GM10248 (cell line): ENCODE measurements at regions not wholly inside any gene's neighbourhood (a gene's known extent, or its start where the extent isn't known, plus 50 kb on each side); places are given as distances from the start of the nearest gene placed in this dataset.

Experiments
- CTCF ChIA-PET: fragments of 300-600 bp; sonication (Branson Sonifier 250); formaldehyde crosslinking; extraction: SDS; loops from one replicate; lab custom pipeline; 2021; ENCODE audit warnings: antibody characterized with exemption; lab: Yijun Ruan, JAX
- POLR2A ChIA-PET: fragments of 350-650 bp; sonication (Branson Sonifier 250); formaldehyde crosslinking; extraction: SDS; loops from one replicate; lab custom pipeline; 2020; ENCODE audit warnings: antibody characterized with exemption; lab: Yijun Ruan, JAX
- DNase-seq: peaks from one replicate; pipeline ENCODE4 v3.0.0; 2012; ENCODE audit errors: extremely low spot score
- TF ChIP-seq, protein P1 (sequence below): IDR thresholded peaks from 2 replicates; pipeline ENCODE4 v1.5.1; 2012; ENCODE audit warnings: mild to moderate bottlenecking, low read depth; ENCODE audit errors: extremely low read depth, missing control alignments, control extremely low read depth

DNA sequence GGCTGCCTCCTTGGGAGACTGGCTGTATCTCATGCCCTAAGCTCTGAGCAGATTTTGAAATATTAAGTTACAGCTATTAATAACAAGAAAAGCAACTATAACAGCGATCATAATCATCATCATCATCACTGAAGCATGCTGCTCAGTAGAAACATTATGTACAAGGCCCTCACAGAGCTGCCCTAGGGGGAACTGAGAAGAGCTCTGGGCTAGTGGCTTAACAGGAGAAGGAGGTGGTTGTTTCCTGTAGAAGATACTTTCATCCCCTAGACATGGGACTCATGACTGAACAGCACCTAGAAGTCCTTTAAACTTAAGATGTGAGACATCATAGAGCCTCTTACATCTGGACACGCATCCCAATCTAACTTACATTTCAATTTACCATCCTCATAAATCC is 332.8 kb upstream of the PLET1 start:
- ChIA-PET CTCF (interaction anchor here (1.0 to 2.4 kb wide), 5 partner anchors 11 to 696 kb away, joined by 3 to 16 read pairs (median 4); no protein-coding TSS in a partner anchor), POLR2A (no interaction called here)
- no peak for DNase-seq
- TF ChIP-seq, protein P1, sequence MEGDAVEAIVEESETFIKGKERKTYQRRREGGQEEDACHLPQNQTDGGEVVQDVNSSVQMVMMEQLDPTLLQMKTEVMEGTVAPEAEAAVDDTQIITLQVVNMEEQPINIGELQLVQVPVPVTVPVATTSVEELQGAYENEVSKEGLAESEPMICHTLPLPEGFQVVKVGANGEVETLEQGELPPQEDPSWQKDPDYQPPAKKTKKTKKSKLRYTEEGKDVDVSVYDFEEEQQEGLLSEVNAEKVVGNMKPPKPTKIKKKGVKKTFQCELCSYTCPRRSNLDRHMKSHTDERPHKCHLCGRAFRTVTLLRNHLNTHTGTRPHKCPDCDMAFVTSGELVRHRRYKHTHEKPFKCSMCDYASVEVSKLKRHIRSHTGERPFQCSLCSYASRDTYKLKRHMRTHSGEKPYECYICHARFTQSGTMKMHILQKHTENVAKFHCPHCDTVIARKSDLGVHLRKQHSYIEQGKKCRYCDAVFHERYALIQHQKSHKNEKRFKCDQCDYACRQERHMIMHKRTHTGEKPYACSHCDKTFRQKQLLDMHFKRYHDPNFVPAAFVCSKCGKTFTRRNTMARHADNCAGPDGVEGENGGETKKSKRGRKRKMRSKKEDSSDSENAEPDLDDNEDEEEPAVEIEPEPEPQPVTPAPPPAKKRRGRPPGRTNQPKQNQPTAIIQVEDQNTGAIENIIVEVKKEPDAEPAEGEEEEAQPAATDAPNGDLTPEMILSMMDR, result no peak

DNA sequence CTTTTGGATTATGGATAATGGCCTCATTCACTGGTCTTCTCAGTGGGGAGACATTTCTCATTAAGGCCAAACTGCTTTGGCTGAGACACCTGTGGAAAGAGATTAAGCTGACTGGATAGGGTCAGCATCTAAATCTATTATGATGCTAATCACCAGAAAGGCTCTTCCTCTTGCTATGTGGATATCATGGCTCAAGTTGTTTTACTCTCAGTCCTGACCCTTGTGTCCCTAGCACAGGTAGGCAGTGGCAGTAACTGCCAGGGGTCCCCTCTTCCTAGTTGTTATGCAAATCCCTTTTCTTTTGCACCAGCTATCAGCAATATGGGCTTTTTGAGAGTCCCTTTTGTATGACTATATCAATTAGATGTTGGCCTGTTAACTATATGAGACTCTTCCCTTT is 335.7 kb upstream of the PLET1 start:
- TF ChIP-seq, protein P1, result no peak
- ChIA-PET POLR2A (no interaction called here), CTCF (interaction anchor here (0.9 to 1.3 kb wide), 4 partner anchors 9 to 25 kb away, joined by 3 to 4 read pairs (median 3); no protein-coding TSS in a partner anchor)
- DNase-seq, result no peak

DNA sequence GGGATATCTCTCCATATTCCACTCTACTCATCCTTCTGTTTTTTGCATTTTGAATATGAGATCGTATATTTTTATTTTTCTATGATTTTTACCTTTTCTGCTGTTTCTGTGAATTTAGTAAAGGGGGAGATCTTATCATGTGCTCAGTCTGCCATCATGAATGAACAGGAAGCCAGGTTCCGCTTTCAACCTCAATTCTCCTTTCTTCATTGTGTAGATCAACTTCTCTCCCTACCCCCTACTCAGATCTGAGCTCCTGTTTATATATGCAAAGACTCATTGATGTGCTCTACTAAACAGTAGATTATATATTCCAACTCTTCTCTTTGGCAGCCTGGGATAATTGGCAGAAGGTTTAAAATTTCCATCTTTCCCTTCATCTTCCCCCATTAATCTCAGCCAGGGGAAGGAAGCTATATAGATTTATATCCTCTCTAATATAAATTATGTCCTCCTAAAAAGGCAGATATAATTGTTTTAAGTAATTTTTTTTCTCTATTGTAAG is 336.7 kb upstream of the PLET1 start:
- CTCF ChIA-PET, result interaction anchor here (1.2 kb wide), 1 partner anchor 9 kb away, joined by 4 read pairs; no protein-coding TSS in a partner anchor
- no peak for DNase-seq
- POLR2A ChIA-PET, result no interaction called here
- TF ChIP-seq, protein P1, result no peak

DNA sequence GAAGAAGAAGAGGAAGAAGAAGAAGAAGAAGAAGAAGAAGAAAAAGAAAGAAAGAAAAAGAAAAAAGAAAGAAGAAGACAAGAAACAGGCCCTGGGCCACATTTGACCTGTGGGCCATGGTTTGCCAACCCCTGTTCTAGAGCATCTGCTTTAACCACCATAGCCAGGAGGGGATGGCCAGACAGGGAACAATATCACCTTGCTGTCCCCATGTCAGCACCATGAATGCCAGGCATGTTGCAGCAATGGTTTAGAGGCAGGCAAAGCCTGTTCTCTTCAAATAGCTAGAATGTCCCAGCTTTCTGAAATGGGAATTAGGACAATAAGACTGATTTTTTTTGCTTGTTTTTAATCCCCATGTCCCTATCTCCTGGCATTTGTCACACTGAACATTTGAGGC is 338.6 kb upstream of the PLET1 start:
- POLR2A ChIA-PET, result no interaction called here
- no peak for DNase-seq
- CTCF ChIA-PET, result no interaction called here
- TF ChIP-seq, protein P1, result no peak

DNA sequence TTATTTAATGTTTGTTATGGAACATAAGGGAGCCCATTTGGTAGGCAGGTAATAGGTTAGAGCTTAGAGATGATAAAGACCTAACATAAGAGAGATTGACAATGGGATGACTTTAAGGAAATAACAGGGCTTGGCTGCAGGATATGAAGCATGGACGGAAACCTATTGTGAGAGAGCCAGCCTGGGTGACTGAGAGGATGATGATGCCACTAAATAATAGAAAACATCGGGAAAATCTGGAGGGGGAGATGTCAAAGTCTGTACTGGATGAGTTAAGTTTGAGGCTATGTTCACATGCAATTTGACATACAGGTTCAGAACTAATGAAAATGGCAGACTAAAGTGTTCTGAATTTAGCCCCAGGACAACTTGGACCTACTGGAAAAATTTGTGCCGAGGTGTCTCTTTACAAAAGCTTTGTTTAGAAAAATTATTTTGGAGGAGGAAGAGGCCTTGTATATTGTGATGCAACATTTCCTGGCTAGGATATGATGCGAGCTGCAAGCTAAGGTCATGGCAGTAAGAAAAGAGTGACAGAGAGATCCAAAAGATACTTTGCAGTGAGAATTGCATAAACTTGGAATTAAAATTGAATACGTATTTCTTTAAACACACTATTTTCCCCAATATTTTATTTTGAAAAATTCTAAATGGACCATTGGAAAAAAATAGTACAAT is 339.3 kb upstream of the PLET1 start:
- TF ChIP-seq, protein P1, result no peak
- CTCF ChIA-PET, result no interaction called here
- POLR2A ChIA-PET, result no interaction called here
- no peak for DNase-seq

DNA sequence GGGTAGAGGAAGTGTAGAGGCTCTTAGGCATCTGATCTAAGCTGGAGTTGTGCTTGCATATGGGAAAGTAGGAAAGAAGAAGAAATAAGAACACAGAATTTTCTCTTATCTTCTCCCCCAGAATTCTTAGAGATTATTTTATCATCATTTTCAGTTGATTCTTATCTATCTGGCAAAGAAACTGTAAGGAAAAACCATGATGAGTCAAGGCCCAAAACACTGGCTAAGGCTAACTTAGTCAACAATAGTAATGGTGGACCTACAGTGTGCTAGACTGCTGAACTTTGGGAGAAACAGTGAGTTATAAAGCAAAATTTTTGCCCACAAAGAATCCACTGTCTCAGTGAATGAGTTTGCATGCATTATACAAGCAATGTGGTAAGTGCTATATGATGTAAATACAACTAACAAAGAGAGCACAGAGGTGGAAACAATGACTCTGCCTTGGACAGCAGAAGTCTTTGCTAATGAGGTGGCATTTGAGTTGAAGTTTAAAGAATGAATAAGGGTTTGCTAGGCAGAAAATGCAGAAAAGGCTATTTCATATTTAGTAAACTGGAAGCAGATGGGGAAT is 344.5 kb upstream of the PLET1 start:
- DNase-seq, result no peak
- TF ChIP-seq, protein P1, result no peak
- ChIA-PET POLR2A (no interaction called here), CTCF (interaction anchor here (1.1 to 1.6 kb wide), 2 partner anchors 17 to 18 kb away, joined by 4 read pairs; no protein-coding TSS in a partner anchor)
